Stimulated activated CD4-positive, alpha-beta T cell treated with anti-CD3 and anti-CD28 coated beads, Interleukin-4, amount 100 ng/mL, for 1 hour (primary cell): ENCODE measurements at regions not wholly inside any gene's neighbourhood (a gene's known extent, or its start where the extent isn't known, plus 50 kb on each side); places are given as distances from the start of the nearest gene placed in this dataset.
"Not testable (repeated sequence)": the region's sequence is repeated elsewhere in the genome, so short reads cannot be mapped to it uniquely, and the experiment has no call there.

ENCODE experiments used
- DNase-seq: peaks from one replicate; pipeline ENCODE4 v3.0.0-alpha.2; 2020

DNA sequence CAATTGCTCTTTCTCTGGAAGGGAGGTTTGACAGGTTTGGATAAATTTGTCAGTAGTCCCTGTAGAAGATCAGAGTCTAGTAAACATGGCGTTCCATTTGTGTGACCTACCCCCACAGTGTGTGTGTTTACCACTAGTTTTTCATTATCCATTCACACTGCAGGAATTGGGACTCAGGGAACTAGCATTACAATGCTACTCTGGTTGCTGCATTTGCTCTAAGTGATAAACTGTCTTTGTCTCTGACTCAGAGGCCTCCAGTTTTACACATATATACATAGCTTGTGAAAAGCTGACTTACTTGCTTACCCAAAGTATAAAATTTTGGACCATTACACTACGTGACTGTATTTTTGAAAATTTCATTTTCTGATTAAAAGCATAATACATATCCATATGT, 1604.0 kb downstream of the REEP3 start:
- DNase-seq, result no peak

DNA sequence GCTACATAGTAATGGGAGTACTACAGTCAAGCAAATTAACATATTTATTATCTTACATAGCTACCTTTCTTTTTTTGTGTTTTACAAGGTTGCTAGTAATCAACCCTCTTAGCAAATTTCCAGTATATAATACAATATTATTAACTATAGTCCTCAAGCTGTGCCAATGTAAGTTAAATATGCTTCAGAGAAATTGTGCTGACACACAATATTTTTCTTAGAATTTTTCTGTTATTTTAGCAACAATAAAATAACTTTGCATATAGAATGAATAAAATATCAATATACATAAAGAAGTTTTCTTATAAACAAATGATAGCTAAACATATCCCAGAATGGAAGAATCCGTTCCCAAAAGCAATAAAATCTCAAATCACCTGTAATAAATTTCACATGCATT, 1605.1 kb downstream of the REEP3 start:
- DNase-seq, result no peak

- no peak for DNase-seq
Observed at GRCh38 chr10:65128277-65128676, 1607.1 kb downstream of the REEP3 start.

DNA sequence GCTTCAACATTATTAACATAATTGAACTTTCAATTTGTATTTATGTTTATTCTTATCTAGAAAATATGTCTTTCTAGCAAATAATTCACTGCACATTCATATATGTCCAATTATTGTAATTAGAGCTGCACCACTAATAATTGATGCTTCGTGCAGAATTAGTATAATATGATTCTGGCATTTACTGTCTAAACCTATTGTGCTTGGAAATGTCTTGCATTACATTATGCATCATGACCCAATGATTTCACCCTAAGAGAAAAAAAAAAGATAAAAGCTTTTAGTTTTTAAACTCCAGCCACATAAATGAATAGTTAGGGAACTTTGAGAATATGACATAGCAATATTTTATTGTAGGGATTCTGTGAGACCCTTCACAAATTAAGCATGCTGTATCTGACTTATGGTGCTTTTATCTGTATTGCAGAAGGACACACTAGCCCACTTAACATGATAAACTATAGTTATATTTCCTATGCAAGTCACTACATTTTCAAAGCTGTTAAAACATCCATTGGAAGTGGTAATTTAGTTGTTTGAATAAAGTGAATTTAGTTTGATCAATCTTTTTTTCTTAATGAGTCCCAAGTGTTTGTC, 1609.1 kb downstream of the REEP3 start:
- no peak for DNase-seq

DNA sequence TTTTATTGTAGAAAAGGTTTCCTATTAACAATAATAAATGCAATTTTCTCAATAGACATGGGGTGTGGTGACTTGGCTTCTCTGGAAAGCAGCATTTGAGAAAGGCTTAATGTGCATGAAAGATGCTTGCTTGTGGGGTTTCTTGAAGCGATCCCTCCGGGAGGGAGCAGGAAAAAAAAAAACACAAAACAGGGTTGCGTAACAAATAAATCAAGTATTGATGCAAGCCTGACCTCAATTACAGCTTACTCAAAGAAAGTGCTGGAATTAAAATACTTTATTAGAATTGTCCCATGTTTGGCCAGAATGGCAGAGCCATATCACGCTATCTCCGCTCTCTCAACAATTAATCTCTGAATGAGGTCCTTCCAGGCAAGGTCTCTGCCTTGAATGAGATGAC, 1612.5 kb downstream of the REEP3 start:
- no peak for DNase-seq

DNA sequence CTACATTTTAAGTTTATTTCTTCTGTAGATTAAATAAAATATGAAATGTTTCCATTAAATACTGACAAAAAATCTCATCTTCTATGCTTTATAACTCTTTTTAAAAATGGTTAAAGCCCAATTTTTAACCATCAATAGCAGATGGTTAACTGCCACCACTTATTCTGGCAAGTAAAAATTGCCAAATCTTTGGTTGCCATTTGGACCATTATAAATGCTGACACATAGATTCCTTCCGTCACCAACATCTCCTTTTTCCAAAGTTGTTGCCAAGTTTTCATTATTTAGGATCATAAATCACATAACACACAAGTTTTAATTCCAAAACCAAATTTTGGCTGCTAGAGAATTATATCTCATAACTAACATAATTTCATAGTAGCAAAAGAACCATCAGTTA, 1614.3 kb downstream of the REEP3 start:
- DNase-seq, result no peak

- DNase-seq, result no peak
Observed at GRCh38 chr10:65142641-65143435, 1621.6 kb downstream of the REEP3 start.

DNA sequence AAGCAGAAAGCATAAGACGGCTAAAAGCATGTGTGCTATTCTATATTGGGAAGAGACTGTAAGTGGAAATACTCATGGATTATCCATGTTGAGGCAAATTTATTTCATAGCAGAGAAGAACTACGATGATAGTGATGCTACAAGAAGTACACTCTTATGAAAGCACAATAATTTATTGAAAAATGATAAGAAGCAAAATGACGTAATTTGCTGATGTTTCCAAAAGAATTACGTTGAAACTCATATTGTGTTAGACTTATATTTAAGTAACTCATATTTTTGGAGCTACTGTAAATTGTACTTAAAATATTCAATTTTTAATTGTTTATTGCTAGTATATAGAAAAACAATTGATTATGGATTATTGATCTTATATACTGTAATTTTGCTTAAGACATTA, 1622.5 kb downstream of the REEP3 start:
- DNase-seq, result no peak

DNA sequence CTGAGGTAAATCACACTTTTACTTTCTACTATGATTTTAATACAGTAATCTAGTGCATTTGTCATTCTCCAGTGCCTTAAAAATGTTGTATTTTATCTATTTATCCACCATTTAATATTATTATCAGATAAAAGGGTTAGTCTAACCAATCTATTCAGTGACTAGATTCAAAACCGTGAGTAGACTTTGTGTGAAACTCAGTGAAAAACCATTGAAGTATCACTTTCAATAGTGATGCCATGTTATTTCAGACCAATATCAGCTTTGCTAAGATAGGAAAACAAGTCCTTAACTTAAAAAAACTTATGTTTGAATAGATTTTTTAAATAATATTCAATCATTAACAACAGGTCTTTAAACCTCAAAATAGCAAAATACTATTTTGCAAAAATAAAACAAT, 1628.7 kb downstream of the REEP3 start:
- no peak for DNase-seq

GRCh38 chr10:65166272-65166671, 1645.1 kb downstream of the REEP3 start:
- DNase-seq, result no peak

DNA sequence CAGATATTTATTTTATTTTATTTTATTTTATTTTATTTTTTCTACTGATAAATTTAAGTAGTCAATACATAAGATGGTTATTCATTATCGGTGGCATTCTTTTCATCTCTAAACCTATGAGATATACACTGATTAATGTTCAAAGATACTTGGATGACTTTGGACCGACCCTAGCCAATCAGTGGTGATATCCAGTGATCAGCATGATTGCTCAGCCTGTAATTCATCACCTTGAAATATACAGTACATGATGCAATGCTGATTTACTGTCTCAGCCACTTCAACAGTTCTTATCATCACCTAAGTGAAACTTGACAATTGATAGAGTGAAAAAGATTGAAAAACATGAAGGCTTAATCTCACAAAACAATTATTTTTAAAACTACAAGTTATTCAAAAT, 1651.0 kb downstream of the REEP3 start:
- no peak for DNase-seq

DNA sequence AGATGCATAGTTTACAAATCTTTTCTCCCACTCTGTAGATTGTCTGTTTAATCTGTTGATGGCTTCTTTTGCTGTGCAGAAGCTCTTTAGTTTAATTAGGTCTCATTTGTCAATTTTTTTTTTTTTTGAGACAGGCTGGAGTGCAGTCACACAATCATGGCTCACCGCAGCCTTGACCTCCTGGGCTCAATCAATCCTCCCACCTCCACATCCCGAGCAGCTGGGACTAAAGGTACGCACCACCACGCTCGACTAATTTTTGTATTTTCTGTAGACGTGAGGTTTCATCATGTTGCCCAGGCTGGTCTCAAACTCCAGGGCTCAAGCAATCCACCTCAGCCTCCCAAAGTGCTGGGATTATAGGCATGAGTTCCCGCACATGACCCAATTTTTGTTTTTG, 1655.8 kb downstream of the REEP3 start:
- no peak for DNase-seq

DNA sequence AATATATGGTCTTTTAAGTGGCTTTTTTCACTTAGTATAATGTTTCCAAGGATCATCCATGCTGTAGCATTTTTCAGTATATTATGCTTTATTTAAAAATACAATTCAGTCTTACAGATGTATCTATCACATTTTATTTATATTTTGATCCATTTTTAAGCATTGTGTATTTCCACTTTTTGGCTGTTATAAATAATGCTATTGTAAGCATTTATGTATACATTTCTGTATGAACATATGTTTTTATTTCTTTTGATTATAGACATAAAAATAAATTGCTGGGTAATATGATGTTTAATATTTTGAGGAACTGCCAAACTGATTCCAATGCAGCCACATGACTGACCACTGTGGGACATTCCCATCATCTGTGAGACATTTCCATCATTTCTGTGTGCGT, 1662.0 kb downstream of the REEP3 start:
- no peak for DNase-seq

GRCh38 chr10:65186668-65187067, 1665.5 kb downstream of the REEP3 start:
- DNase-seq, result not testable (repeated sequence)

GRCh38 chr10:65194126-65194525, 1672.9 kb downstream of the REEP3 start:
- no peak for DNase-seq

DNA sequence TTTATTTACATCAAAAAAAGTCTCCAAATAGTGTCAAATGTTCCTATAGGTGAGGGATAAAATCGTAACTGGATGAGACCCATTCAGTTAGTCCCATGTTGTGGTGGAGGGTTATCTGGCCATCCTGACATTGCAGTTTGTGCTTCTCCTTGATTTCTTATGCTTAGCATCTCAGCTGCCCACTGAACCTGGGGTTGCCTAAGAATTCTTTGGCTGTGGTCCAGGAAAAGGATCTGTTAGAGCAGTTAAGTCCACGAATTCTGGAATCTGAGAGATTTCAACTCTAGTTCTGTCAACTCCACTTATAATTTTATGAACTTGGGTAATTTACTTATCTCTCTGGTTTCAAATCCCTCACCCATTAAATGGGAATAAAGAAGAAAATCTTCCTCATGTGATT, 1673.4 kb downstream of the REEP3 start:
- DNase-seq, result no peak

DNA sequence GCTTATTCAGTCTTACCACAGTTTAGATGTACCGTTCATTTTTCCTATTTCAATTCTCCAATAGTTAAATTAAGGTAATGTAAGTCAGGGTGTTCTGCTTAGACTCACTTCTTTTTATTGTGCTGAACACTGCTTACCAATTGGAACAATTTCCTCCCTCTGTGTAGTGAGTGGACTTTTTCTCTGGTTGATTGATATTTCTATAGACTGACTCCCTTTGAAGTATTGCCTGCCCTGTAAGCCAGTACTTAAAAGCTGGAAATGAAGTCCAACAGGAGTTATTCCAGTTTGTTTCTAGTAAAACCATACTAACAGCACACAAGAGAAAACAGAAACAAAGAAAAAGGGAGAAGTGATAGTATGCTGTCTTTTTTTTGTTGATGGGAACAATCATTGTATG, 1674.9 kb downstream of the REEP3 start:
- DNase-seq, result no peak

DNA sequence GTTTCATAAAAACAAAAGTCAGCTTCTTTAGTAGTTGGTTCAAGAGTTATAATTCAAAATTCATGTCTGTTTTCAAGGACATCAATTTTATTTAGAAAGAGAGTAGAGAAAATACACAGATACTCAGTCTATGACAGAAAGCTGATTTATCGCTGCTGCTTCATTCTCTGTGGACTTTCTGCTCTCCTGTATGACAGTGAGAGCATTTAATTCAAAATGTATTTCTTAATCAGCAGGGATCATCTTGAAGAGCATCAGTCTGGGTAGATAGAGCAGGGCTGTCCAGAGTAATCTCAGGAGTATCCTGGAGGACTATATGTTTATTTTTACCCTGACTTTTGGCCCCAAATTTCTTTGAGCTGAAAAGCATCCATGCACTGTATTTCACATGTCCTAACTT, 1676.7 kb downstream of the REEP3 start:
- DNase-seq, result no peak

DNA sequence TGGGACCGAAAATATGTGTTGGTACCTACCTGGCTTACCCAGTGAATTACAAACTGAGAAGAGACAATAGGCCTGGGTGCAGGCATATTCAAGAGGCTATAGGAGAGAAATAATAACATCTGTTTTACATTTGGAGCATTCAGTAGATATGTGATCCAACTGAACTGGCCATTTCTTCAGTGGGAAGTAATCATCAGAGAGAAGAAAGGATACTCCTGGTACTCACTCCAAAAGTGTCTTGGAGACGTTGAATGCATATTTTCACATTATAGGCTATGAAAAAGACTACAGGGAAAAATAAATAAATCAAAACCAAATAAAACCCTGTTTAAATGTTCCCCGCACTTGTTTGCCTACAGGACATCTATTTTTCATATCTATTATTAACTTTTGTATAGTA, 1680.3 kb downstream of the REEP3 start:
- DNase-seq, result no peak

GRCh38 chr10:65204999-65205398, 1683.8 kb downstream of the REEP3 start:
- DNase-seq, result no peak

DNA sequence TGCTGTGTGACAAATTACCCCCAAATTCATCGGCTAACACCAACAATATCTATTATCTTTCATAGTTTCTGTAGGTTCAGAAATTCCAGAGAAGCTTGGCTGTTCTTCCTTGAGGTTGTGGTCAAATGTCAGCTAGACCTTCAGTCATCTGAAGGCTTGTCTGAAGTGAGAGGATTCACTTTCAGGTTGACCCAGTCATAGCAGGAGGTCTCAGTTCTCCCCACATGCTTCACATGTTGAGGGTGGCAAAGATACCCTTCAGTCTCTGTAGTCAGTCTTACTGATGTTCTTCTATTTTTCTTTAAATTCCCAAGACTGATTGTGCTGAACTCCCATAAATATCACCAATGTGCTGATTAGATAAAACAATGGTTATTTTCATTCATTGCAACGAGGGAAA, 1692.0 kb downstream of the REEP3 start:
- no peak for DNase-seq

- DNase-seq, result no peak
Observed at GRCh38 chr10:65219444-65219843, 1698.2 kb downstream of the REEP3 start.

DNA sequence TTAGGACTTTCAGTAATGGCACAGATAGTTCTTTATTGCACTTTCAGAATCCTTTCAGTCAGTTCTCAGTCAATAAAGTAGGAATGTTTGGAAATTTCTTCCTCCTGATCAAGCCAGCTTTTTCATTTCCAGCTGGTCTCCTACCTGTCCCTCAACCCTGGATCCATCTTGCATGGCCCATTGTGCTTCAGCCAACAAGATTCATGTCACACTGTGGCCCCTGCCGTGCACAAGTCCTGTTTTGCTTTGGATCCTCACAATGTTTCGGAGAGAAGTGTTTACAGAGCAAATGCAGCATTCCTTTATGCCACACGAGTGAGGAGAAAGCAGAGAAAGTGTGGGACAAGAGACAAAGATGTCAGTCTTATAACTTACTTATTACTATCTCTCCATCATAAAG, 1694.7 kb upstream of the LRRTM3 start:
- no peak for DNase-seq

GRCh38 chr10:65234261-65234660, 1691.6 kb upstream of the LRRTM3 start:
- no peak for DNase-seq

- no peak for DNase-seq
Observed at GRCh38 chr10:65235266-65235665, 1690.6 kb upstream of the LRRTM3 start.
